ENCODE measurements at regions not wholly inside any gene's neighbourhood (a gene's known extent, or its start where the extent isn't known, plus 50 kb on each side); places are given as distances from the start of the nearest gene placed in this dataset.

GRCh38 chr3:102530415-102531181 lies 95.8 kb downstream of the ZPLD1 start:
- TF ChIP-seq SMC3 (IDR thresholded peaks at IDR 0.05) (no peak), NR3C1 (IDR thresholded peaks at IDR 0.05) (no peak), CTCF (IDR thresholded peaks at IDR 0.05) (no peak), POLR2A (IDR thresholded peaks at IDR 0.05; ENCODE audit: low read length) (no peak), BHLHE40 (IDR thresholded peaks at IDR 0.05; ENCODE audit: low read depth, low read length) (no peak)

Data from A549 (cell line).